PC-3 (cell line): ENCODE measurements at regions not wholly inside any gene's neighbourhood (a gene's known extent, or its start where the extent isn't known, plus 50 kb on each side); places are given as distances from the start of the nearest gene placed in this dataset.

Experiments
- CTCF ChIP-seq: fragments of 300-600 bp; sonication (generic); conservative IDR thresholded peaks from 2 replicates; pipeline ENCODE4 v1.5.1; 2017; ENCODE audit warnings: antibody characterized with exemption, low read depth, mild to moderate bottlenecking, low read length
- EZH2 ChIP-seq: fragments of 300-600 bp; sonication (generic); IDR thresholded peaks from one replicate; pipeline ENCODE4 v1.6.1; 2017; ENCODE audit warnings: antibody characterized with exemption, mild to moderate bottlenecking, low read length; ENCODE audit not compliant: unreplicated experiment
- EZH2phosphoT487 ChIP-seq: fragments of 300-600 bp; sonication (generic); IDR thresholded peaks from 2 replicates; pipeline ENCODE4 v1.6.1; 2018; ENCODE audit warnings: mild to moderate bottlenecking, antibody characterized with exemption, low read length, borderline replicate concordance

GRCh38 chr1:112105557-112105956 lies 116.1 kb upstream of the KCND3 start:
- TF ChIP-seq CTCF = no peak
- TF ChIP-seq EZH2phosphoT487 = no peak
- TF ChIP-seq EZH2 = no peak
